ENCODE measurements at regions not wholly inside any gene's neighbourhood (a gene's known extent, or its start where the extent isn't known, plus 50 kb on each side); places are given as distances from the start of the nearest gene placed in this dataset.

DNA sequence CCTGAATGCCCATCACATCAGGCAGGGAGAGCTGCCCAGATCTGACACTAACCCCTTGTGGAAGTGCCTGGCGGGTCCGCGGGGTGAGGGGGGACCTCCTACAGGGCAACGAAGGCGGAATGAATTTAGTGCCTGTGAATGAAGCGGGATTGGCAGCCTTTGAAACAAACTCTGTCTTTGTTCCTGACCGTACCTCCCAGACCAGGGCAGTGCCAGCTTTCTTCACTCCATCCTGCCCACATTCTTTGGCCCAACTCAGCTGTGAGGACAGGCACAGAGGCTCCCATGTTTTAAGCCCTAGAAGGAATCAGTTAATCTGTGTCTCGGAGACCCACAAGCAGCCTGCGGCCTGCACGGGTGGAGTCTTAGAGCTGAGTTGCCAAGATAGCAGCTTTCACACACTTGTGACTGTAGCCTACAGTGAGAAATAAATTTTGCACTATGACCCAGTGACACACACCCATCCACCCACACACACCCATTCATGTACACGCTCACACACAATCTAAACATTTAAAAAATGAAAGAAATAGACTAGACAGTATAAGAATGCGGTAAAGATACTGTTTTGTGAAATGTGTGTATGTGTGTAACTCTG is 60.1 kb upstream of the USP24 start:
- no peak for DNase-seq (ENCODE audit: low read depth, low spot score)
- no peak overlapping the region for H3K4me3 ChIP-seq (ENCODE audit: low read depth, low read length)
- ChIA-PET POLR2A (no interaction called here), CTCF (interaction anchor here (0.7 to 14.8 kb wide), 5 partner anchors 19 to 204 kb away, joined by 3 to 331 read pairs (median 3); no protein-coding TSS in a partner anchor)
- TF ChIP-seq, protein P1, sequence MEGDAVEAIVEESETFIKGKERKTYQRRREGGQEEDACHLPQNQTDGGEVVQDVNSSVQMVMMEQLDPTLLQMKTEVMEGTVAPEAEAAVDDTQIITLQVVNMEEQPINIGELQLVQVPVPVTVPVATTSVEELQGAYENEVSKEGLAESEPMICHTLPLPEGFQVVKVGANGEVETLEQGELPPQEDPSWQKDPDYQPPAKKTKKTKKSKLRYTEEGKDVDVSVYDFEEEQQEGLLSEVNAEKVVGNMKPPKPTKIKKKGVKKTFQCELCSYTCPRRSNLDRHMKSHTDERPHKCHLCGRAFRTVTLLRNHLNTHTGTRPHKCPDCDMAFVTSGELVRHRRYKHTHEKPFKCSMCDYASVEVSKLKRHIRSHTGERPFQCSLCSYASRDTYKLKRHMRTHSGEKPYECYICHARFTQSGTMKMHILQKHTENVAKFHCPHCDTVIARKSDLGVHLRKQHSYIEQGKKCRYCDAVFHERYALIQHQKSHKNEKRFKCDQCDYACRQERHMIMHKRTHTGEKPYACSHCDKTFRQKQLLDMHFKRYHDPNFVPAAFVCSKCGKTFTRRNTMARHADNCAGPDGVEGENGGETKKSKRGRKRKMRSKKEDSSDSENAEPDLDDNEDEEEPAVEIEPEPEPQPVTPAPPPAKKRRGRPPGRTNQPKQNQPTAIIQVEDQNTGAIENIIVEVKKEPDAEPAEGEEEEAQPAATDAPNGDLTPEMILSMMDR (IDR thresholded peaks at IDR 0.05; ENCODE audit: insufficient read depth, low read length, missing control alignments) = no peak

DNA sequence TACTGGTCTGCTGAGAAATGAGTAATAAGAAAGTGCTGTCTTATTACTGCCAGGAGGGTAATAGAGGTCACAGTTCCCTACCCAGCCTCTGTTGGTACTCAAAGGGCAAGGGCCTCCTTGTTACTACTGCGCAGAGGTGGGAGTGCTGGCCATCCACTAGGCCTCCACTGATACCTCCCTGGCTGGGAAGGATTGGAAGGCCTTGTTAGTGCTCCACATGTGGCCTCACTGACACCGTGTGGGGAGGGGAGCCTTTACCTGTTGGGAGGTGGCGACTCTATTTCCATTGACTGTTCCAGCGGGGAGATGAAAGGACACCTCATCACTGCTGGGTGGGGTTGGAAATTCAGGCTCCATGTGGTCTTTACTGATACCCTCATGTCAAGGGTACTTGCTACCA is 57.8 kb upstream of the USP24 start:
- ChIA-PET POLR2A (no interaction called here), CTCF (interaction anchor here (1.4 to 14.8 kb wide), 4 partner anchors 11 to 136 kb away, joined by 3 to 331 read pairs (median 4); no protein-coding TSS in a partner anchor)
- no peak overlapping the region for H3K4me3 ChIP-seq (ENCODE audit: low read depth, low read length)
- DNase-seq (ENCODE audit: low read depth, low spot score) = no peak
- TF ChIP-seq, protein P1 (IDR thresholded peaks at IDR 0.05; ENCODE audit: insufficient read depth, low read length, missing control alignments) = no peak

Measured in AG04449 (cell line).